ENCODE measurements at regions not wholly inside any gene's neighbourhood (a gene's known extent, or its start where the extent isn't known, plus 50 kb on each side); places are given as distances from the start of the nearest gene placed in this dataset.

DNA sequence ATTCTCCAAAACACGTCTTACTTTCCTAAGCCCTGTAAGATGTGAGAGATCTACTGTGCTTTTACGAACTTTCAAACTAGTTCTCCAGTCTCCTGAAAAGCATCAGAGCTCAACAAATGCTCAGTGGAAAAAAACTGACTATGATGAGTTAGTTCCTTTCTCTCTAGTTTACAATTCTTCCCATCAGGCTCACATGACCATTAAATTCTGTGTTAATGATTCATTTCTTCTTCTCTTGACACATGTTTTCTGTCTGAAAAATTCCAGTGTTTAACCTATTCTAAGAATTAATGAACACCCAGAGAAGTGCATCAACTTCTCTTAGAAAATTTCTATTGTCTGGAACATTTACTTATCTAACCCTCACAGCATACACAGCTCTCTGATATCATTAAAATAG, 844.3 kb downstream of the SI start:
- H3K36me3 ChIP-seq: no peaks in the 10 kb centered on the region
- intact Hi-C loops (cut with DNase I): no loop called here
- H3K27me3 ChIP-seq: no peaks in the 10 kb centered on the region
- no peak overlapping the region for H3K27ac ChIP-seq
- H3K9me3 ChIP-seq: no peaks in the 10 kb centered on the region
- no peak overlapping the region for H3K4me3 ChIP-seq
- 70 to 86% methylated on average over 2 of the region's 2 CpGs for WGBS, 2 donors
- no peak for DNase-seq
- H3K4me1 ChIP-seq: no peaks in the 10 kb centered on the region
- TF ChIP-seq POLR2AphosphoS5 (IDR thresholded peaks at IDR 0.05) (no peak), EP300 (IDR thresholded peaks at IDR 0.05) (no peak), POLR2A (IDR thresholded peaks at IDR 0.05) (no peak)
- TF ChIP-seq, protein P1, sequence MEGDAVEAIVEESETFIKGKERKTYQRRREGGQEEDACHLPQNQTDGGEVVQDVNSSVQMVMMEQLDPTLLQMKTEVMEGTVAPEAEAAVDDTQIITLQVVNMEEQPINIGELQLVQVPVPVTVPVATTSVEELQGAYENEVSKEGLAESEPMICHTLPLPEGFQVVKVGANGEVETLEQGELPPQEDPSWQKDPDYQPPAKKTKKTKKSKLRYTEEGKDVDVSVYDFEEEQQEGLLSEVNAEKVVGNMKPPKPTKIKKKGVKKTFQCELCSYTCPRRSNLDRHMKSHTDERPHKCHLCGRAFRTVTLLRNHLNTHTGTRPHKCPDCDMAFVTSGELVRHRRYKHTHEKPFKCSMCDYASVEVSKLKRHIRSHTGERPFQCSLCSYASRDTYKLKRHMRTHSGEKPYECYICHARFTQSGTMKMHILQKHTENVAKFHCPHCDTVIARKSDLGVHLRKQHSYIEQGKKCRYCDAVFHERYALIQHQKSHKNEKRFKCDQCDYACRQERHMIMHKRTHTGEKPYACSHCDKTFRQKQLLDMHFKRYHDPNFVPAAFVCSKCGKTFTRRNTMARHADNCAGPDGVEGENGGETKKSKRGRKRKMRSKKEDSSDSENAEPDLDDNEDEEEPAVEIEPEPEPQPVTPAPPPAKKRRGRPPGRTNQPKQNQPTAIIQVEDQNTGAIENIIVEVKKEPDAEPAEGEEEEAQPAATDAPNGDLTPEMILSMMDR (IDR thresholded peaks at IDR 0.05): no peak

DNA sequence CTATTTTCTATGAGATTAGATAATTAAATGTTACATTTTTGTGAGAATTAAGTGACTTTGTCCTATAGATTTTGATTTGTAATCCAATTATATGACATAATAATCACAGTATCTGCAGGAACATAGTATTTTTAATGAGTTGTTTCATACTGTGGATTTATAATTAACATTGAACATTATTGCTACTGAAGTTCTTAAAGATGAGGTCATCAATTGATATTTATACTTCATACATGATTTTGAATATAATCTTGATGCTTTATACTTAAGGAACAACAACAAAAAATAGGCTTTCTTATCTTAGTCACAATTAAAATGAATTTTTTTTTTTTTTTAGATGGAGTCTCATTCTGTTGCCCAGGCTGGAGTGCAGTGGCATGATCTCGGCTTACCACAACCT, 846.6 kb downstream of the SI start:
- H3K27me3 ChIP-seq: no peaks in the 10 kb centered on the region
- intact Hi-C loops (cut with DNase I): no loop called here
- H3K4me3 ChIP-seq: no peak overlapping the region
- WGBS, 2 donors: 92% methylated on average over 1 of the region's 1 CpG
- H3K9me3 ChIP-seq: no peaks in the 10 kb centered on the region
- H3K27ac ChIP-seq: no peak overlapping the region
- TF ChIP-seq POLR2A (IDR thresholded peaks at IDR 0.05) (no peak), POLR2AphosphoS5 (IDR thresholded peaks at IDR 0.05) (no peak), EP300 (IDR thresholded peaks at IDR 0.05) (no peak)
- TF ChIP-seq, protein P1 (IDR thresholded peaks at IDR 0.05): no peak
- H3K4me1 ChIP-seq: no peaks in the 10 kb centered on the region
- no peak for DNase-seq
- H3K36me3 ChIP-seq: no peaks in the 10 kb centered on the region

DNA sequence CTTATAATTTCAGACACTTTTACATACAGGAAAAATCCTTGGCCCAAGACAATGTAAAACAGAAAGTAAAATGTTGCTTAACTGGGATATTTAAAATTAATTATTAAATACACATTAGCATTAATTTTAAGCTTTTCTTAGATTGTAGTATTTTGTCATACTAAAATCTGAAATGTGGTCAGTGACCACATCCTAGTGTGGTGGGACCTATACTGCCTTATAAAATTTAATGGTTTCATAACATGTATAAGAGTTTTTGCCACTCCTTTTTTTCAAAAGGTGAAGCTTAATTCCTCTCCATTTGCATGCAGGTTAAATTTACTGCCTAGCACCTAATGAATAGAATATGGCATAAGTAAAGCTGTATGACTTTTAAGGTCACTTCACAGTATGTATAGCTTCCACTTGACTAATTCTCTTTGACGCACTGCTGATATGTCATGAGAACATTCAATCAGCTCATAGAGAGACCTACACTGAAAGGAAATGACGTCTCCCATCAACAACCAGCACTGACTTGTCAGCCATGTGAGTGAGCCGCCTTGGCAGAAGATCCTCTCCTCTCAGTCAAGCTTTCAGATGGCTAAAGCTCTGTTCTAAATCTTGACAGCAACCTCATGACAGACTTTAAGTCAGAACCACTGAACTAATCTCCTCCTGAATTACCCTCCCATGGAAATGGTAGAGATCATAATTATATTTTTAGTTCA, 847.8 kb downstream of the SI start:
- WGBS, 2 donors: 85 to 86% methylated on average over 3 of the region's 3 CpGs
- no peak for DNase-seq

DNA sequence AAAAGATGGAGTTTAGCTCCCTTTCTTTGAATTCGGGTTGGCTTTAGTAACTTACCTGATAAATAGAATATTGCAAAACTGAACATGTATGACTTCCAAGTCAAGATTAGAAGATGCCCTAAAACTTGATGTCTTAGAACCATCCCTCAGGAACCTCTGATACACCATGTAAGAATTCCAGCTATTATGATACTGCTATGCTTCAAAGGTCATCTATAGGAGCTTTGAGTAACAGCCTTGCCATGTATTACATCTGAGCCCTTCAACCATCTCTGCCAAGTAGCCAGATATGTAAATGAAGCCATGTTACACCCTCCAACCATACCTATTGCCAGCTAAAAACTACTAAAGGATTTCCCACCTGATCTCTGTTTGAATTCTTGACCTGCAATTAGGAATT, 854.2 kb downstream of the SI start:
- DNase-seq: no peak
- no peaks in the 10 kb centered on the region for H3K4me1 ChIP-seq
- H3K4me3 ChIP-seq: no peak overlapping the region
- 0 to 2% methylated on average over 1 of the region's 1 CpG for whole genome bisulfite sequencing, 2 donors
- TF ChIP-seq POLR2A (IDR thresholded peaks at IDR 0.05) (no peak), EP300 (IDR thresholded peaks at IDR 0.05) (no peak), POLR2AphosphoS5 (IDR thresholded peaks at IDR 0.05) (no peak)
- TF ChIP-seq, protein P1 (IDR thresholded peaks at IDR 0.05): no peak
- H3K27ac ChIP-seq: no peak overlapping the region
- H3K27me3 ChIP-seq: no peaks in the 10 kb centered on the region
- intact Hi-C loops (cut with DNase I): no loop called here
- H3K36me3 ChIP-seq: no peaks in the 10 kb centered on the region
- no peaks in the 10 kb centered on the region for H3K9me3 ChIP-seq

More for the DNA sequence above, 847.8 kb downstream of the SI start:
- no peaks in the 10 kb centered on the region for H3K9me3 ChIP-seq
- no peaks in the 10 kb centered on the region for H3K27me3 ChIP-seq
- intact Hi-C loops (cut with DNase I): no loop called here
- TF ChIP-seq, protein P1 (IDR thresholded peaks at IDR 0.05): no peak
- TF ChIP-seq POLR2A (IDR thresholded peaks at IDR 0.05) (no peak), POLR2AphosphoS5 (IDR thresholded peaks at IDR 0.05) (no peak), EP300 (IDR thresholded peaks at IDR 0.05) (no peak)
- H3K27ac ChIP-seq: no peak overlapping the region
- no peak overlapping the region for H3K4me3 ChIP-seq
- H3K4me1 ChIP-seq: no peaks in the 10 kb centered on the region
- no peaks in the 10 kb centered on the region for H3K36me3 ChIP-seq

DNA sequence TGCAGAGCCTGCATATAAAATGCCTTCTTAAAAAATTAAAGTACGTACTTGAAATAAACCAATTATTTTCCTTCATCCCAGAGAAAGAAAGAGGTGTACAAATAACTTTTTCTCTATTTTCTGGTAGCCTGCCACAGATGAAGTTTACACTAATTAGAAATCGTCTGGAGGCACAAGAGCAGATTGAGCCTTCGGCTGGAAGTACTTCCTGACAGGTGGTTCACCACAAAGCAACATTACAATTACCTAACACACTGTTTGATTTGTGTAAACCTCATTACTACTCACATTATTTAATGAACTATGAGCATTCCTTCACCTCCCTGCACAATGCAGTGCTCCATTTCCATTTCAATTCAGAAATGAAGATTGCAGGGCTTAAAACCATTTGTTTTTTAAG, 856.1 kb downstream of the SI start:
- no peaks in the 10 kb centered on the region for H3K36me3 ChIP-seq
- WGBS, 2 donors: 42 to 53% methylated on average over 3 of the region's 3 CpGs
- no peak overlapping the region for H3K27ac ChIP-seq
- TF ChIP-seq, protein P1 (IDR thresholded peaks at IDR 0.05): no peak
- no peak for TF ChIP-seq POLR2A (IDR thresholded peaks at IDR 0.05)
- TF ChIP-seq POLR2AphosphoS5 (IDR thresholded peaks at IDR 0.05): no peak
- no peak for TF ChIP-seq EP300 (IDR thresholded peaks at IDR 0.05)
- intact Hi-C loops (cut with DNase I): no loop called here
- no peaks in the 10 kb centered on the region for H3K9me3 ChIP-seq
- no peak overlapping the region for H3K4me3 ChIP-seq
- DNase-seq: no peak
- H3K4me1 ChIP-seq: no peaks in the 10 kb centered on the region
- no peaks in the 10 kb centered on the region for H3K27me3 ChIP-seq
